HUES6 (cell line): ENCODE measurements at regions not wholly inside any gene's neighbourhood (a gene's known extent, or its start where the extent isn't known, plus 50 kb on each side); places are given as distances from the start of the nearest gene placed in this dataset.

ENCODE experiments used
- H3K27ac ChIP-seq: 2 replicates; pipeline ENCODE4 v1.7.0; 2013; ENCODE audit warnings: low read depth, mild to moderate bottlenecking, low read length, inconsistent platforms
- H3K27me3 ChIP-seq: 2 replicates; pipeline ENCODE4 v1.6.1; 2013; ENCODE audit warnings: low read length; ENCODE audit not compliant: control insufficient read depth, insufficient read depth
- H3K36me3 ChIP-seq: 2 replicates; pipeline ENCODE4 v1.6.1; 2013; ENCODE audit warnings: low read length; ENCODE audit not compliant: control insufficient read depth, insufficient read depth
- H3K4me1 ChIP-seq: 2 replicates; pipeline ENCODE4 v1.6.1; 2013; ENCODE audit warnings: low read length; ENCODE audit not compliant: control insufficient read depth, insufficient read depth
- H3K4me3 ChIP-seq: 2 replicates; pipeline ENCODE4 v1.5.1; 2013; ENCODE audit warnings: low read depth, low read length
- H3K9ac ChIP-seq: one replicate; pipeline ENCODE4 v1.6.1; 2013; ENCODE audit warnings: mild to moderate bottlenecking, low read length
- H3K9me3 ChIP-seq: 2 replicates; pipeline ENCODE4 v1.6.1; 2013; ENCODE audit warnings: low read depth, low read length; ENCODE audit not compliant: control insufficient read depth, insufficient read depth

DNA sequence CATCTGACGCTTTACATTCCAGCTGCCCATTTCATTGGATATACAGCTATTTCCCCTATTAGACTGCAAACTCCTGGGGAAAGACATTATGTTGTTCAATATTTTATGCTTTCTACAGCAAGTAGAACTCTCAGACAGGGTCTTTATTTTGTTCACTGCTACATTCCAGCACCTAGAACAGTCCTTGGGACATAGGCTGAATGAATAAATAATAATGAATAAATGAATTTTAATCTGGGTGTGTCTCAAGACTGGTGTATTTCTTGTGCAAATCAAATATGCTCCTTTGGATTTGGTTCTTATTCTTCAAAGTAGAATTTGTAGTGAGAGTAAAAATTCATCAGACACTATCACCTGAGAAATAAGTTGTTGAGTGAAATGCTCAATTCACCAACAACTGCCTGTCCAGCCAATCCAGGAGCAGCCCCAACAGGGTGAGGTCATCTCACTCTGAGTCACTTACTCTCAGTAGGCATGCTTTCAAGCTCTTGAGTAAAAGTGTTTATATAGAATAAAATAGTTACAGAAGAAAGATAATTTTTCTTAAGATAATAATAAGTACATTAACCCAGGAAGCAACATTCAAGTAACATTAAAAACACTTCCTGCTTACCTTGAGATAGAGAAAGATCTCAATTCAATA lies 287.5 kb upstream of the NPVF start:
- H3K4me1 ChIP-seq = no peaks in the 10 kb centered on the region
- H3K4me3 ChIP-seq = no peak overlapping the region
- H3K27ac ChIP-seq = no peak overlapping the region
- H3K36me3 ChIP-seq = no peaks in the 10 kb centered on the region
- H3K9me3 ChIP-seq = no peaks in the 10 kb centered on the region
- H3K27me3 ChIP-seq = no peaks in the 10 kb centered on the region
- H3K9ac ChIP-seq = no peak overlapping the region

DNA sequence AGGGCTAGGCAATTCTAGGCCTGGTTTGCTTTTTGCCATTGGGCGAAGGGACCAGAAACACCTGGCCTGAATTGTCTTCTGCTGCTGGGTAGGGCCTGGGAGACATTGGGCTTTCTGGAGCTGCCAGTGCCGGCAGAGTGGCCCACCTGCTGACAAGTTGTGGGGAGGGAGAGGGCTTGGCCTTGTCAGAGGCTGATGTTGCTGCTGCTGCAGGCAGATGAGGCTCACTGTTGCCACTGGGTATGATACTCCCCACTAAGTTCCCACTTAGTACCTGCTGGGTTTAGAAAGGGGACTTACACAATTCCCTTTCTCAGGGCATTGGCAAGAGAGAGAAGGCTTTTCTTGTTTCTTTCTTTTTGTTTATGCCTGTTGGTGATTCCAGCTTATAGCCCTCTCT lies 289.6 kb upstream of the NPVF start:
- no peak overlapping the region for H3K27ac ChIP-seq
- H3K27me3 ChIP-seq = no peaks in the 10 kb centered on the region
- H3K36me3 ChIP-seq = no peaks in the 10 kb centered on the region
- H3K4me3 ChIP-seq = no peak overlapping the region
- no peak overlapping the region for H3K9ac ChIP-seq
- 0 out of 2 replicates have a peak, but pooled peaks cover 4% of the 10 kb centered on the region for H3K4me1 ChIP-seq
- H3K9me3 ChIP-seq = 0 out of 2 replicates have a peak, but pooled peaks cover 2% of the 10 kb centered on the region

DNA sequence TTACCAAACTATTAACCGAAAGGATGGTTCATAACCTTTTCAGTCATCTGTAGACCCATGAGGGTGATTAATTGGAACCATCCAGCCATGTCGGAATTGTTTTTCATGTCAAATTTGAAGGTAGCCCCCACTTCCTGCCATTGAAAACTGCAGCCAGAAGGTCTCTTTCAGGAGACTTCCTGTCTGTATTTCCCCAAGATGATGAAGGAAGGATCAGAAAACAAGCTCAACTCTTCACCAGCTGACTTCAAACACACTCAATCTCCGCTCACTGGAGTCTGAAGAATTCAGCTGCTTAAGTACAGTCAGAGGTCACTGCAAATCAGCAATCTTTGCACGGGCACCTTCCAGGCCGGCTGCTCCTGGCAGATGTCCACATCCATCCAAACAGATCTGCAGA lies 291.7 kb upstream of the NPVF start:
- H3K4me3 ChIP-seq = no peak overlapping the region
- no peaks in the 10 kb centered on the region for H3K27me3 ChIP-seq
- 0 out of 2 replicates have a peak, but pooled peaks cover 2% of the 10 kb centered on the region for H3K9me3 ChIP-seq
- H3K4me1 ChIP-seq = 0 out of 2 replicates have a peak, but pooled peaks cover 4% of the 10 kb centered on the region
- H3K9ac ChIP-seq = no peak overlapping the region
- H3K36me3 ChIP-seq = no peaks in the 10 kb centered on the region
- no peak overlapping the region for H3K27ac ChIP-seq

- H3K27me3 ChIP-seq = peaks cover 2% of the 10 kb centered on the region; the same call in 1 of the 2 replicates
- no peaks in the 10 kb centered on the region for H3K36me3 ChIP-seq
- 0 out of 2 replicates have a peak, but pooled peaks cover 2% of the 10 kb centered on the region for H3K9me3 ChIP-seq
- no peak overlapping the region for H3K27ac ChIP-seq
- 0 out of 2 replicates have a peak, but pooled peaks cover 4% of the 10 kb centered on the region for H3K4me1 ChIP-seq
- H3K9ac ChIP-seq = no peak overlapping the region
- no peak overlapping the region for H3K4me3 ChIP-seq
These were observed 292.2 kb upstream of the NPVF start for GRCh38 chr7:25520516-25520915.

- H3K36me3 ChIP-seq = no peaks in the 10 kb centered on the region
- H3K27ac ChIP-seq = no peak overlapping the region
- H3K4me1 ChIP-seq = 0 out of 2 replicates have a peak, but pooled peaks cover 4% of the 10 kb centered on the region
- H3K9me3 ChIP-seq = 0 out of 2 replicates have a peak, but pooled peaks cover 2% of the 10 kb centered on the region
- H3K4me3 ChIP-seq = no peak overlapping the region
- H3K9ac ChIP-seq = no peak overlapping the region
- H3K27me3 ChIP-seq = peaks cover 4% of the 10 kb centered on the region; the same call in 1 of the 2 replicates
These were observed 292.9 kb upstream of the NPVF start for GRCh38 chr7:25521236-25521635.

DNA sequence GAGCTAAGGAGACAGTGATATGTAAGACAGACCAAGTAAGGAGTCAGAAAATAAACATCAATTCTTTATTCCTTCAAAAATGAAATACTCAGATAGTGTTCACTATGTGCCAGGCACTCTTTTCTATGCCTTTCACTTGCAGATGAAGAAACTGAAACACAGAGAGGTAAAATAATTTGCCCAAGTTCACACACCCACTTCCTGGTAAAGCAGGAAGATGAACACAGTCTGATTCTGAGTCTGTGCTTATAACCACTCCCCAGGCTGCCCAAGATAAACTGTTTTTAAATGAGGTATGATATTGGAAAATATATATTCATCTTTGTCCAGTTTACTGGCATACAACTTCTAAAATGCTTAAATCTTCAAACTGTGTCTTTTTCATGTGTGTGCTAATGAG lies 294.4 kb upstream of the NPVF start:
- H3K27me3 ChIP-seq = peaks cover 4% of the 10 kb centered on the region; the same call in 1 of the 2 replicates
- no peak overlapping the region for H3K27ac ChIP-seq
- H3K9me3 ChIP-seq = 0 out of 2 replicates have a peak, but pooled peaks cover 2% of the 10 kb centered on the region
- H3K4me3 ChIP-seq = no peak overlapping the region
- H3K9ac ChIP-seq = no peak overlapping the region
- H3K4me1 ChIP-seq = 0 out of 2 replicates have a peak, but pooled peaks cover 4% of the 10 kb centered on the region
- no peaks in the 10 kb centered on the region for H3K36me3 ChIP-seq

DNA sequence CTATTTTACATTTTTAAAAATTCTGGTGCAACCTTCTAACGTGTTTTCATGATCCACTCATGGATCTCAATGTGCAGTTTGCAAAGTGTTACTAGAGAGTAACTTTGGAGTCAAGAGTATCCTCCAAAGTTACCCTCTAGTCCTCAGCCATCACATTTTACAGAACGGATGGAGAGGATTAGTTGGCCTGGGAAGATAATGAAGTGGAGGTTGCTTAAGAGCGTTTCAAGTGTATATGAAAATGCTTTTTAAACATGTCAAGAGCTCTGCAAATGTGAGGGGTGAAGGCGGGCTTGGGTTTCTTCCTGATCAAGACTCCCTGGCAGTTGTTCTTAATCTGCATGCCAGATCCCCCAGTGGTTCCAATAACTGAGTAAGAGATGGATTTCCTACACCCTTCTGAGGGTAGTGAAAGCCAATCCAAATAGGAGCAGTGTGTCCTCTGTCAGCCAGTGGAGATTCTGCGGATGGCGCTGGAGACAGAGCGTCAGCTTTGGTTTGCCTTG lies 299.4 kb upstream of the NPVF start:
- Histone ChIP-seq H3K4me3 (no peak overlapping the region), H3K4me1 (no peaks in the 10 kb centered on the region), H3K9ac (no peak overlapping the region), H3K27me3 (peaks cover 4% of the 10 kb centered on the region; the same call in 1 of the 2 replicates), H3K9me3 (no peaks in the 10 kb centered on the region), H3K36me3 (no peaks in the 10 kb centered on the region), H3K27ac (no peak overlapping the region)

- no peak overlapping the region for H3K27ac ChIP-seq
- no peaks in the 10 kb centered on the region for H3K36me3 ChIP-seq
- H3K4me1 ChIP-seq = no peaks in the 10 kb centered on the region
- peaks cover 4% of the 10 kb centered on the region; the same call in 1 of the 2 replicates for H3K27me3 ChIP-seq
- H3K4me3 ChIP-seq = no peak overlapping the region
- H3K9me3 ChIP-seq = no peaks in the 10 kb centered on the region
- no peak overlapping the region for H3K9ac ChIP-seq
These were observed 301.0 kb upstream of the NPVF start for GRCh38 chr7:25529320-25529719.

DNA sequence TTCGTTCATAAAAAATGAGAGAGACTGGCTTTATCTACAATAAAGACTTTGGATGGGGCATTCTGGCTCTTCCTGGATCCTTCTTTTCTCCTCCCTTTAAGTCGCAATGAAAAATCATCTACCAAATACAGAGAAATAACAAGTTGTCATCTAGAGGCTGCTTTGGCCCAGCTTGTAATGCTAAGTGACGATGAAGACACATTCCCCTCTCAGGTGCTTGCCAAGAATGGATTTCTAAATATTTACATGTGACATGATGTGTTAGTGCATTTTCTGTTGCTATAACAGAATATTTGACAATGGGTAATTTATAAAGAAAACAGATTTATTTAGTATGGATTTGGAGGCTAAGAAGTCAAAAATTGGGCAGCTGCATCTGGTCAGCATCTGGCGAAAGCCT lies 308.6 kb upstream of the NPVF start:
- no peaks in the 10 kb centered on the region for H3K4me1 ChIP-seq
- H3K27ac ChIP-seq = no peak overlapping the region
- H3K4me3 ChIP-seq = no peak overlapping the region
- no peaks in the 10 kb centered on the region for H3K9me3 ChIP-seq
- H3K9ac ChIP-seq = no peak overlapping the region
- no peaks in the 10 kb centered on the region for H3K27me3 ChIP-seq
- H3K36me3 ChIP-seq = no peaks in the 10 kb centered on the region

GRCh38 chr7:25537662-25538375 lies 309.5 kb upstream of the NPVF start:
- no peak overlapping the region for H3K9ac ChIP-seq
- no peak overlapping the region for H3K4me3 ChIP-seq
- no peaks in the 10 kb centered on the region for H3K9me3 ChIP-seq
- no peaks in the 10 kb centered on the region for H3K4me1 ChIP-seq
- no peak overlapping the region for H3K27ac ChIP-seq
- no peaks in the 10 kb centered on the region for H3K36me3 ChIP-seq
- H3K27me3 ChIP-seq = no peaks in the 10 kb centered on the region
